A673 (cell line): ENCODE measurements at regions not wholly inside any gene's neighbourhood (a gene's known extent, or its start where the extent isn't known, plus 50 kb on each side); places are given as distances from the start of the nearest gene placed in this dataset.

Experiments
- EZH2 ChIP-seq: fragments of 200-600 bp; sonication (generic); IDR thresholded peaks from 2 replicates; pipeline ENCODE4 v1.6.1; 2017; ENCODE audit warnings: borderline replicate concordance, low read depth, mild to moderate bottlenecking, mixed read lengths, antibody characterized with exemption, low read length; ENCODE audit not compliant: poor library complexity, severe bottlenecking
- TF ChIP-seq, protein P1 (sequence below): fragments of 300-800, 200-600 bp; sonication (generic); conservative IDR thresholded peaks from 2 replicates; pipeline ENCODE4 v1.5.1; 2017; ENCODE audit warnings: low read depth, mild to moderate bottlenecking, antibody characterized with exemption, low read length, moderate library complexity, mixed read lengths

DNA sequence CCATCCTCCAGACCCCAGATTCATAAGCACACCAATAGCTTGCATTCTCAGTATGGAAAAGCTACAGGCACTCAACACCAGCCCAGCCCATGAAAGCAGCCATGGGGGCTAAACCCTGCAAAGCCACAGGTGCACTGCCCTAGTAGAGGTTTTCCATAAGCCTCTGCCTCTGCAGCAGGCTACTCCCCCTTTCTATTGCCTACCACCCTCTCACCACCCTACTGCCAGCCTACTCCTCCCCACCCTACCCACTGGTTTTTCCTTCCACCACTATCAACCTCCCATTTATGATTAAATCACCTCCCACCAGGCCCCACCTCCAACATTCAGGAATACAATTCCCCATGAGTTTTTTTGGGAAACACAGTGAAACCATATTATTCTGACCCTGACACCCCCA lies 96.4 kb upstream of the TEKT4 start:
- TF ChIP-seq, protein P1, sequence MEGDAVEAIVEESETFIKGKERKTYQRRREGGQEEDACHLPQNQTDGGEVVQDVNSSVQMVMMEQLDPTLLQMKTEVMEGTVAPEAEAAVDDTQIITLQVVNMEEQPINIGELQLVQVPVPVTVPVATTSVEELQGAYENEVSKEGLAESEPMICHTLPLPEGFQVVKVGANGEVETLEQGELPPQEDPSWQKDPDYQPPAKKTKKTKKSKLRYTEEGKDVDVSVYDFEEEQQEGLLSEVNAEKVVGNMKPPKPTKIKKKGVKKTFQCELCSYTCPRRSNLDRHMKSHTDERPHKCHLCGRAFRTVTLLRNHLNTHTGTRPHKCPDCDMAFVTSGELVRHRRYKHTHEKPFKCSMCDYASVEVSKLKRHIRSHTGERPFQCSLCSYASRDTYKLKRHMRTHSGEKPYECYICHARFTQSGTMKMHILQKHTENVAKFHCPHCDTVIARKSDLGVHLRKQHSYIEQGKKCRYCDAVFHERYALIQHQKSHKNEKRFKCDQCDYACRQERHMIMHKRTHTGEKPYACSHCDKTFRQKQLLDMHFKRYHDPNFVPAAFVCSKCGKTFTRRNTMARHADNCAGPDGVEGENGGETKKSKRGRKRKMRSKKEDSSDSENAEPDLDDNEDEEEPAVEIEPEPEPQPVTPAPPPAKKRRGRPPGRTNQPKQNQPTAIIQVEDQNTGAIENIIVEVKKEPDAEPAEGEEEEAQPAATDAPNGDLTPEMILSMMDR = no peak
- no peak for TF ChIP-seq EZH2
